ENCODE measurements at regions not wholly inside any gene's neighbourhood (a gene's known extent, or its start where the extent isn't known, plus 50 kb on each side); places are given as distances from the start of the nearest gene placed in this dataset.

- peaks cover 12% of the 10 kb centered on the region for H3K4me1 Mint-ChIP-seq (ENCODE audit: low read depth)
- DNase-seq (ENCODE audit: low spot score) = no peak
- intact Hi-C loops (cut with micrococcal nuclease) = no loop called here
- H3K36me3 Mint-ChIP-seq (ENCODE audit: low read depth) = no peaks in the 10 kb centered on the region
- H3K27me3 Mint-ChIP-seq (ENCODE audit: low read depth) = peaks cover 11% of the 10 kb centered on the region
- no peak overlapping the region for H3K4me3 Mint-ChIP-seq (ENCODE audit: low read depth)
- peaks cover 5% of the 10 kb centered on the region for H3K9me3 Mint-ChIP-seq
- no peak overlapping the region for H3K27ac Mint-ChIP-seq
Measured at GRCh38 chr12:93967454-93967853, 180.9 kb upstream of the PLXNC1 start.

GRCh38 chr12:93968536-93969285 lies 179.7 kb upstream of the PLXNC1 start:
- H3K4me1 Mint-ChIP-seq (ENCODE audit: low read depth) = peaks cover 12% of the 10 kb centered on the region
- no peak overlapping the region for H3K27ac Mint-ChIP-seq
- H3K4me3 Mint-ChIP-seq (ENCODE audit: low read depth) = no peak overlapping the region
- H3K36me3 Mint-ChIP-seq (ENCODE audit: low read depth) = no peaks in the 10 kb centered on the region
- H3K27me3 Mint-ChIP-seq (ENCODE audit: low read depth) = peaks cover 11% of the 10 kb centered on the region
- H3K9me3 Mint-ChIP-seq = no peaks in the 10 kb centered on the region
- intact Hi-C loops (cut with micrococcal nuclease) = no loop called here
- DNase-seq (ENCODE audit: low spot score) = no peak

DNA sequence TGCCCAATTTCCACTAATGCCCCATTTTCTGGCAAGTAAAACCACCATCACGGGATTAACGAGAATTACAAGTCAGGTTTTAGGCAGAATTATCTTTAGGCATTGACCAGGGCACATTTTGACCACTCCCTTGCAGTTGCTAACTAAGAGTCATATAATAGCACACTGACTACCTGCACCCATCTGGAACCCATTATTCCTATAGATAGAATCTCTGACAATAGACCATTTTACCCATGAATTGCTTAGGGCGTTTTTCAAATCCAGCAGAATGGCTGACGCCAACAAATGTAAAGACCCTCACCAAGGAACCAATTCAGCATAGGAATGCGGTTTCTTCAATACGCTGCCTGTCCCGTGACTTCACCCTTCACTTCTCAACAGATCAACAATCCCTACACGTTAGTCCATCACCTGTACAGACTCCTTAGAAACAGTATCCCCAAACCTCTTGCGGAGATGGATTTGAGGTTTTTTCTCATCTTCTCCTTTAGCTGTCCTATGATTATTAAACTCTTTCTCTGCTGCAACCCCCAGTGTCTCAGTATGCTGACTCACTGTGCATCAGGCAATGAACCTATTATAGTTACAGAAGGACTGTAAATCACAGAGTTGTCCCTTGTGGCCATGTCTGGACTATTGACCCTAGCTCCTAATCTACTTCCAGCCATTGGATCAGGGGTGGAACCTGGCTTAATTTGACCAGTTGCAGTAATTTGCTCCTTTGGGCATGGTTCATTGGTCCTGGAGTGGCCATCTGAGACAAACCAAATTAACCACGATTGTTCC lies 177.3 kb upstream of the PLXNC1 start:
- intact Hi-C loops (cut with micrococcal nuclease) = loop anchor here (10.0 kb wide), 1 partner anchor 296 kb away; the partner anchor contains the start of gene CRADD
- peaks cover 12% of the 10 kb centered on the region for H3K4me1 Mint-ChIP-seq (ENCODE audit: low read depth)
- no peaks in the 10 kb centered on the region for H3K9me3 Mint-ChIP-seq
- no peak overlapping the region for H3K4me3 Mint-ChIP-seq (ENCODE audit: low read depth)
- peaks cover 11% of the 10 kb centered on the region for H3K27me3 Mint-ChIP-seq (ENCODE audit: low read depth)
- no peaks in the 10 kb centered on the region for H3K36me3 Mint-ChIP-seq (ENCODE audit: low read depth)
- DNase-seq (ENCODE audit: low spot score) = no peak
- H3K27ac Mint-ChIP-seq = no peak overlapping the region

DNA sequence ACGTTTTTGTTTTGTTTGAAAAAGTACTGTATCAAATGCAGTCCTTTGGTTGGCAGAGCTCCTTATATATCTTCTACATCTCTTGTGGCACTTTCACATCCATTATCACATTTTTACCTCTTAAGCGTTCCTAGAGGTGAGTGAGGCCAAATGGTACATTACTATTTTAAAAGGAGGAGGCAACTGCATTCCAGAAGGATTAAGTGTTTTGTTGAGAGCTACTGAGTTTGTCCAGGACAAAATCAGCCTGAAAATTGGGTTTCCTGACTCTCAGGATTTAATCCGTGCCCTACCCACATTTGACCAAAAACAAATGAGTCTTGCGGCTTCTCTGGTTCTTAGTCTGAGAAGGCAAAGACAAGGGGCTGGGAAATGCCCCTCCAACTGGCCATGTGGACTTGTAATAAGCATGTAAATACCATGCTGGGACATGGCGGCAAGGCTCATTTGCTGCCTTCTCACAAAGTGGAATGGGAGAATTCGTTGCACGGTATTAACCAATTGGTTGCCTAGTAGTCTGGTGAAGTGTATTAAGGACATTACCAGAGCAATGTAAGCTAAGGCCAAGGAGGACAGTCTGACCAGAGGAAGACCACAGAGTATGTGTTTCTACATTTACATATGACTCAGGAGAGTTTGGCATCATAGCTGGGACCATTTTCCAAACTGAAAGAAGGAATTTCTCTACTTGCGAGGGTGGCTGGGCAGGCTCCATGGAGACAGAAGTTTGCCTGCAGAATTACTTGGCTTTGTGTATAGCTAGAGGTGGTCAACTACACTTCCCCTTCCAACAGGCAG lies 175.8 kb upstream of the PLXNC1 start:
- no peak for DNase-seq (ENCODE audit: low spot score)
- intact Hi-C loops (cut with micrococcal nuclease) = loop anchor here (10.0 kb wide), 1 partner anchor 298 kb away; the partner anchor contains the start of gene CRADD
- Mint-ChIP-seq H3K4me3 (ENCODE audit: low read depth) (no peak overlapping the region), H3K4me1 (ENCODE audit: low read depth) (peaks cover 10% of the 10 kb centered on the region), H3K27ac (no peak overlapping the region), H3K9me3 (no peaks in the 10 kb centered on the region), H3K36me3 (ENCODE audit: low read depth) (no peaks in the 10 kb centered on the region), H3K27me3 (ENCODE audit: low read depth) (peaks cover 6% of the 10 kb centered on the region)

DNA sequence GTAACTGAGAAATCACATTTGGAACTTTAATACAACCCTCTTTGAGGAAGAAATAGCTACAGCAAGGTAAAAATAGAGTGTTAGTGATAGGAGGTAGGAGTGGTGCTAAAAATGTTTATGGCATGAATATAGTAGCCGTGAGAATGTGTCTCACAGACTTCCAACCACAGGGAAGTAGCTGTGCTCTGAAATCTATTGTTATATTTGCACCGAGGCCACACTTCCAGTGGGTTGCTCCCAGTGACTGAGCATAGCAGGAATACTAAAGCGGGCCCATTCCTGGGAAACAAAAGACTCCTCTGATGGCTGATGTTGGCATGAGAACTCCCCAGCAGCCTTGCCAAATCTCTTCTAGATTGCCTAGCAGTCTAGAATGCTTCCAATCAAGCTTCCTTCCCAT lies 174.1 kb upstream of the PLXNC1 start:
- H3K27me3 Mint-ChIP-seq (ENCODE audit: low read depth) = no peaks in the 10 kb centered on the region
- H3K27ac Mint-ChIP-seq = no peak overlapping the region
- H3K9me3 Mint-ChIP-seq = no peaks in the 10 kb centered on the region
- no peak for DNase-seq (ENCODE audit: low spot score)
- peaks cover 19% of the 10 kb centered on the region for H3K4me1 Mint-ChIP-seq (ENCODE audit: low read depth)
- no peak overlapping the region for H3K4me3 Mint-ChIP-seq (ENCODE audit: low read depth)
- intact Hi-C loops (cut with micrococcal nuclease) = loop anchor here (10.0 kb wide), 1 partner anchor 299 kb away; the partner anchor contains the start of gene CRADD
- H3K36me3 Mint-ChIP-seq (ENCODE audit: low read depth) = no peaks in the 10 kb centered on the region

- no peaks in the 10 kb centered on the region for H3K27me3 Mint-ChIP-seq (ENCODE audit: low read depth)
- H3K4me1 Mint-ChIP-seq (ENCODE audit: low read depth) = peaks cover 15% of the 10 kb centered on the region
- H3K9me3 Mint-ChIP-seq = no peaks in the 10 kb centered on the region
- H3K4me3 Mint-ChIP-seq (ENCODE audit: low read depth) = no peak overlapping the region
- intact Hi-C loops (cut with micrococcal nuclease) = loop anchor here (5.0 to 10.0 kb wide), 2 partner anchors 301 to 474 kb away; partner anchors contain the start of gene CRADD
- H3K36me3 Mint-ChIP-seq (ENCODE audit: low read depth) = no peaks in the 10 kb centered on the region
- no peak overlapping the region for H3K27ac Mint-ChIP-seq
- no peak for DNase-seq (ENCODE audit: low spot score)
Measured at GRCh38 chr12:93976024-93976423, 172.4 kb upstream of the PLXNC1 start.

- Mint-ChIP-seq H3K4me1 (ENCODE audit: low read depth) (peaks cover 17% of the 10 kb centered on the region), H3K36me3 (ENCODE audit: low read depth) (no peaks in the 10 kb centered on the region), H3K27me3 (ENCODE audit: low read depth) (peaks cover 6% of the 10 kb centered on the region), H3K9me3 (no peaks in the 10 kb centered on the region), H3K4me3 (ENCODE audit: low read depth) (no peak overlapping the region), H3K27ac (no peak overlapping the region)
- DNase-seq (ENCODE audit: low spot score) = no peak
- intact Hi-C loops (cut with micrococcal nuclease) = loop anchor here (5.0 to 10.0 kb wide), 2 partner anchors 302 to 475 kb away; partner anchors contain the start of gene CRADD
Measured at GRCh38 chr12:93977081-93977480, 171.3 kb upstream of the PLXNC1 start.

- Mint-ChIP-seq H3K4me1 (ENCODE audit: low read depth) (peaks cover 30% of the 10 kb centered on the region), H3K36me3 (ENCODE audit: low read depth) (no peaks in the 10 kb centered on the region), H3K4me3 (ENCODE audit: low read depth) (no peak overlapping the region), H3K27ac (no peak overlapping the region), H3K27me3 (ENCODE audit: low read depth) (peaks cover 8% of the 10 kb centered on the region), H3K9me3 (no peaks in the 10 kb centered on the region)
- intact Hi-C loops (cut with micrococcal nuclease) = loop anchor here (5.0 to 10.0 kb wide), 2 partner anchors 304 to 476 kb away; partner anchors contain the start of gene CRADD
- no peak for DNase-seq (ENCODE audit: low spot score)
Measured at GRCh38 chr12:93978553-93978952, 169.8 kb upstream of the PLXNC1 start.

- Mint-ChIP-seq H3K9me3 (no peaks in the 10 kb centered on the region), H3K27ac (no peak overlapping the region), H3K27me3 (ENCODE audit: low read depth) (peaks cover 8% of the 10 kb centered on the region), H3K4me3 (ENCODE audit: low read depth) (no peak overlapping the region), H3K36me3 (ENCODE audit: low read depth) (no peaks in the 10 kb centered on the region), H3K4me1 (ENCODE audit: low read depth) (peaks cover 34% of the 10 kb centered on the region)
- intact Hi-C loops (cut with micrococcal nuclease) = loop anchor here (1.0 to 10.0 kb wide), 4 partner anchors 212 to 477 kb away; partner anchors contain the start of gene CRADD
- DNase-seq (ENCODE audit: low spot score) = peak; percentile 13
Measured at GRCh38 chr12:93979189-93979588, 169.2 kb upstream of the PLXNC1 start.

GRCh38 chr12:93980711-93981110 lies 167.7 kb upstream of the PLXNC1 start:
- no peak overlapping the region for H3K27ac Mint-ChIP-seq
- DNase-seq (ENCODE audit: low spot score) = no peak
- H3K4me1 Mint-ChIP-seq (ENCODE audit: low read depth) = peaks cover 34% of the 10 kb centered on the region
- peaks cover 8% of the 10 kb centered on the region for H3K27me3 Mint-ChIP-seq (ENCODE audit: low read depth)
- H3K36me3 Mint-ChIP-seq (ENCODE audit: low read depth) = no peaks in the 10 kb centered on the region
- intact Hi-C loops (cut with micrococcal nuclease) = loop anchor here (5.0 kb wide), 1 partner anchor 198 kb away; no protein-coding TSS in a partner anchor
- H3K9me3 Mint-ChIP-seq = no peaks in the 10 kb centered on the region
- no peak overlapping the region for H3K4me3 Mint-ChIP-seq (ENCODE audit: low read depth)

GRCh38 chr12:93981411-93981810 lies 167.0 kb upstream of the PLXNC1 start:
- no peak for DNase-seq (ENCODE audit: low spot score)
- H3K27ac Mint-ChIP-seq = no peak overlapping the region
- peaks cover 34% of the 10 kb centered on the region for H3K4me1 Mint-ChIP-seq (ENCODE audit: low read depth)
- no peaks in the 10 kb centered on the region for H3K36me3 Mint-ChIP-seq (ENCODE audit: low read depth)
- intact Hi-C loops (cut with micrococcal nuclease) = loop anchor here (5.0 kb wide), 1 partner anchor 199 kb away; no protein-coding TSS in a partner anchor
- H3K9me3 Mint-ChIP-seq = no peaks in the 10 kb centered on the region
- H3K4me3 Mint-ChIP-seq (ENCODE audit: low read depth) = no peak overlapping the region
- H3K27me3 Mint-ChIP-seq (ENCODE audit: low read depth) = peaks cover 8% of the 10 kb centered on the region

DNA sequence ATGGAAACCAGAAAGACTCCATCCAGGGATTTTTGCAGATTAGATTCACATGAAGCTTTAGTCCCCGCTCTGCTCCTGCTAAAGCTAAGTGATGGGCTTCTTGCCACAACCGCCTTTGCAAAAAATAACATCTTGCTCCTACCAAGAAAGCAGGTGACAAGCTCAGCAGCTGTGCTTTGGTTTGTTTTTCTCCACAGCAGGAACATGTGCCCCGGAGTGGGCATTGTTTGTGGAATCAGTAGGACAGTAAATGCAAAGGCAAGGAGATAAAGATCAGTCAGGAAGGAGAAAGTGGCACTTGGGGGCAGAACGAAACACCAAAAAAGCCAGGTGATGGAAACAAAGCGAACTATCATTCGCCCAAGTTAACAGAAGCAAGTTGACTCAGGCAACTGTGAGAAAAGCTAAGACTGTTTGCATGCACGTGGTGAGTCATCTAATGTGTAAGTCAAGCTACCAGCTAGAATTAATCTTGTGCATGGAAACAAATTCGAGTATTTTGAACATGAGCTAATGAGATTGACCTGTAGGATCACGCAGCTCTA lies 165.5 kb upstream of the PLXNC1 start:
- Mint-ChIP-seq H3K36me3 (ENCODE audit: low read depth) (no peaks in the 10 kb centered on the region), H3K9me3 (no peaks in the 10 kb centered on the region), H3K4me3 (ENCODE audit: low read depth) (no peak overlapping the region), H3K4me1 (ENCODE audit: low read depth) (peaks cover 29% of the 10 kb centered on the region), H3K27me3 (ENCODE audit: low read depth) (peaks cover 8% of the 10 kb centered on the region), H3K27ac (peak overlapping the region; percentile 20)
- intact Hi-C loops (cut with micrococcal nuclease) = loop anchor here (1.0 to 5.0 kb wide), 4 partner anchors 120 to 216 kb away; no protein-coding TSS in a partner anchor
- DNase-seq (ENCODE audit: low spot score) = peak; percentile 12
